ENCODE measurements at regions not wholly inside any gene's neighbourhood (a gene's known extent, or its start where the extent isn't known, plus 50 kb on each side); places are given as distances from the start of the nearest gene placed in this dataset.
A peak's percentile ranks its signal among the peaks of the same experiment; 100 is the strongest.

DNA sequence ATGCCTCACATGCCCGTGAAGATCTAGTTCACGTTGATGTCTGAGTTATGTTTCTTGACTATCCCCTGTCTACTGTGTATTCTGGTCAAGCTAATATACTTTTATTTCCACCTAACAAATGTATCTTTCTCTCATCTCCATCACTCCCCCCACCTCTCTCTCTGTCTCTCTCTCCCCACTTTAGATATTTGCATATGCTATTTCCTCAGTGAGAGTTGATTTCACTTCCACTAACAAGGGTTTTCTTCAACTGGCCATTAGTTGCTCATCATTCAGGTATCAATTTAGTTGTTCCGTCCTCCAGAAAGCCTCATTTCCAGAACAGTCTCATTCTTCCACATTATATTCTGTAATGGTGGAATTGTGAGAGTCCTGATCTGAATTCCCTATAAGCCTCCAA is 1777.8 kb upstream of the TENM3 start:
- no peak for DNase-seq

- no peak for DNase-seq
These were observed 1760.2 kb upstream of the TENM3 start for GRCh38 chr4:180483036-180483435.

DNA sequence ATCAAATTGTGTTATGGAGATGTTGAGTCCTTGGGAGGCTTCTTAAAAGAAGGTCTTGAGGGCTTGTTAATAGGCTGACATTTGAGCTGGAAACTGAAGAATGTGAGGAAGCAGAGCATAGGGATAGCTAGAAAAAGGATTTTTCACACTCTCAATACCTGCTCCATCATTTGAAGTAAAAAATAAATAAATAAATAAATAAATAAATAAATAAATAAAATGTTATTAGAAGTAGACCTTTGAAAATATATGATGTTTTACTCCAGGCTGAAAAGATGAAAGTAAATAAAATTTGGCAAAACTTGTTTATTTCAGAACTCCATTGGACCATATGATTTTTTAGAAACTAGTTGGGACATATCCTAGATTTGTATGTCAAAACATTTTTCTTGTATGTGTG is 1757.8 kb upstream of the TENM3 start:
- no peak for DNase-seq

DNA sequence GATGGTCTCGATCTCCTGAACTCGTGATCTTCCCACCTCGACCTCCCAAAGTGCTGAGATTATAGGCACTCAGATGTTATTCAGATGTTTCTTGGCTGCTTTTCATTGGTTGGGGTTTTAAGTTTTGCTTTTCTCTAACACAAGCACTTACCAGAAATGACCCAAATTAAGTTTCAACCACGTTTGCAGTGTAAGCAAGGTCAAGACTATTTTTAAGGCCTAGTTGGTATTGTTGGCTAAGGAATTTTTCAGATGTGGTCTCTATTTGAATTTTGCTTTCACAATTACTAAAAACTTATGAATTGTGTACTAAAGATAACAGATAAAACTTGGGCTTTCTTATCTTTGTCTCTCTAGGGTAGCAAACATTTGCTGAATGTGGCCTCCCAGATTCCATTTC is 1756.9 kb upstream of the TENM3 start:
- DNase-seq = no peak

DNA sequence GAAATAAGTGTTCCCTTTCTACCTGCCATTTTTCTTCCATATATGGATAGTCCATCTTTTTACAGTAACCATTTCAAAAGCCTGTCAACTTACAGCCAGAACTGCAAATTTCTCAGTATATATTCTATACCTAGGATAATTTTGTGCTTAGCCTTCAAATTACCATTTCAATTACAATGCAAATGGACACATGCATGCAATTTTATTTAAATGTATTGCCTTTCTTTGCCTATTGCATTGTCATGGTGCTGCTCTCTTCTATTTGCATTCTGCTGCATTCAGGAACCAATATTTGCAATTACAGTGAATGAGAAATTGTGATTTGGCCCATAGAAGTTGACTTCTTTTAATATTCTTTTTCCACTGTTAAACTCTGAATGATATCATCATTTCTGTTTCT is 1753.4 kb upstream of the TENM3 start:
- DNase-seq = no peak

DNA sequence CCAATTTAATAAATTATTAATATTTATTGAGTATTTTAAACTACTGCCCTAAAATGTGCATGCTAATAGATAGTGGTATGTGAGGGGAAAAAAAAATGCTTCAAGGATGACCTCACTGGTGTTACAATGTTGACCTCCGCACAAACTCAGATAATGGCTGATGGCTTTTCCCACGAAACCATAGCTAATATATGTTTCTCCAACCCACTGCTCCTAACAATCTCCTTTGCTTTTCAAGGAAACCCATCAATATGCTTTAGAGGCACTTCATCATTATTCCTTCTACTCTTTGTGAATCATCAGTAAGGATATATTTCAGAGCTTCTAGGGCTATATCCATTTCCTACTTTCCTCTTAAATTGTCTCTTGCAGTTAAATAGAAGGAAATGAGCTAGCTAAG is 1752.0 kb upstream of the TENM3 start:
- DNase-seq = no peak

GRCh38 chr4:180493299-180493698 is 1749.9 kb upstream of the TENM3 start:
- no peak for DNase-seq

- DNase-seq = no peak
These were observed 1743.0 kb upstream of the TENM3 start for GRCh38 chr4:180500154-180500553.

DNA sequence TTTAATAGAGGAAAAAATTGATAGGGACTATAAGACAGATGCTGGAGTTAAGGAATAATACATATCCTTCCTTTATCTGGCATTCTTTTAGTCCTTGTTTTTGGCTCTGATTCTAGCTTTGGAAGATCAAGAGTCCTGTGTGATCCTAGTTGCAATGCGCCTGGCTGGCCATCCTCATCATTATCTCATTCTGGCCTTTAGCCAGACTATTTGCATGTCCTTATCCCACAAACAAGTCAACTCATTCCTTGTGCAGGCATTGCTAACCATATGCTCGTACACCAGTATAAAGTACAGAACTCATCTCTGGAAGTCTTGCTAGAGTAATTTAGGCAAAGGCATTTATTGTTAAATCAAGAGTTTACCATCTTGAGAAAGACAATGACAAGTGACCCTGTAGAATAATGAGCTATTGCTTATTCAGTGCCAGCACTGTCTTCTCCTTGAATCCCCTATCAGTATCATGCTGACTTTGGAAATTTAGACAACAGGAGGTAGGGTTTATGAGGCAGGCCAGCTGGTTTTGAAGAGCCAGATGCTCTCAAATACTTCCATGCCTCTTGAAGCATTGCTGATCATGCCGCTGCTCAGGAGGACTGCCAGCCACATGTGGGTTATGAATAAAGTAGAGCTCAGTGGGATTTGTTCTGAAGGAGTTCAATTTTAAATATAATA is 1730.3 kb upstream of the TENM3 start:
- DNase-seq = no peak

DNA sequence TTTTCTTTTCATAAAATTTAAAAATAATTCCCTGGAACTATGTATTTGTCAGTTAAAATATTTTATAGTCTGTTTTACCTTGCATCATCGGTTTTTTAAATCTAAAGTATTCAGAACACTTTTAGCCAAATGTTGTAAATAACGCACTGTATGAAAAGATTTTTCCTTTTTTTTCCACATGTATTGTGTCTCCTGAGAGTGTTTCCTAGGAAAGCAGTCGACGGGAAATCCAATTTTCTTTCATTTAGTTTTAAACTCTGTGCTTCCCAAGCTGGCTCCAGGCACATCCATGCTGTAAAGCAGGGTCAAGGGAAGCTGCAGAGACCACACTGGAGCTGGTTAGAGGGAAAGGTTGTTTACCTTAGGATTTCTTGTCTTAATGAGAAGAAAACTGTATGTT is 1724.3 kb upstream of the TENM3 start:
- no peak for DNase-seq

GRCh38 chr4:180521181-180521580 is 1722.0 kb upstream of the TENM3 start:
- DNase-seq = no peak

DNA sequence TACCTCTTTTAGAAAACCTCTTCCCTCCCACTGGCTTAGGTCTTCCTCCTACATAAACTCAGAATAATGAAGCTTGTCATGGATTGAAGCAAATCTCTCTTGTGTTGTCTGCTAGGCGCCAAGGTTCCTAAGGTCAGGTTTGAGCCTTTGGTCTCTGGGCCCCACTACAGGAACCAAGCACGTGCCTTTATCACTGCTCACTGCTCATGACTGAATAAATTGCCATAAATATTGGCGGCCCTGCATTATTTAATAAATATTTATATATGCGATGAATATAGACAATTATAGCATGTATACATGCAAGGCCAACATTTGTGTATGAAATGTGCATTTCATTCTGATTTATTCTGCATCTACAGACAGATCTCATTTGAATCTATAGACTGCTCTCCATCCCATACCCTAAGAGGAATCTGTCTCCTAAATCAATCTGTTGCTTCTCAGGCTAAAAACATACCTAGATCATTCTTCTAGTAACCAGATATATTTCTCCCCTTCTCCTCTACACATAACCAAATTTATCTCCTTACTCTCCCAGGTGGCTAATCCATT is 1717.6 kb upstream of the TENM3 start:
- DNase-seq = no peak

GRCh38 chr4:180528003-180528402 is 1715.2 kb upstream of the TENM3 start:
- no peak for DNase-seq

DNA sequence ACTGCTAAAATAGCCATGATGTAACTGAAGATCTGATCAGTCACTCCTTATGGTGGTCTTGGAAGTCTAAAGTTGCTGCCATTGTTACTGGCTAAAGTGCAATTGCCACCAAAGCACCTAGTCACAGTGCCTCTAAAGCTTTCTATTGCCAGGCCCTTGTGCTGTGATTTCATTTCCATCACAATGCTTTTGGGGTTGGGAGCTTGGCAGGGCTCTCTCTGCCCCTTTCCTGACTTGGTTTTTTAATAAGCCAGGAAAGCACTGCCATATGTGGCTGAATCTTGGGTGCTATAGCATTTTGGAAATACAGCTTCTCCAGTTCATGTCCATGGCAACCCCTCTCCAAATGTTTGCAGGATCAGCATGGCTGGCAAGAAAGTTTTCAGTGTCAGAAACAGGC is 1712.4 kb upstream of the TENM3 start:
- DNase-seq = no peak

- DNase-seq = no peak
These were observed 1710.5 kb upstream of the TENM3 start for GRCh38 chr4:180532691-180533090.

GRCh38 chr4:180538384-180539057 is 1704.7 kb upstream of the TENM3 start:
- no peak for DNase-seq

GRCh38 chr4:180539284-180539683 is 1703.9 kb upstream of the TENM3 start:
- DNase-seq = no peak

GRCh38 chr4:180541678-180542077 is 1701.5 kb upstream of the TENM3 start:
- no peak for DNase-seq

- no peak for DNase-seq
These were observed 1700.6 kb upstream of the TENM3 start for GRCh38 chr4:180542445-180543100.

- no peak for DNase-seq
These were observed 1693.1 kb upstream of the TENM3 start for GRCh38 chr4:180550106-180550505.

GRCh38 chr4:180557348-180557747 is 1685.9 kb upstream of the TENM3 start:
- DNase-seq = no peak

DNA sequence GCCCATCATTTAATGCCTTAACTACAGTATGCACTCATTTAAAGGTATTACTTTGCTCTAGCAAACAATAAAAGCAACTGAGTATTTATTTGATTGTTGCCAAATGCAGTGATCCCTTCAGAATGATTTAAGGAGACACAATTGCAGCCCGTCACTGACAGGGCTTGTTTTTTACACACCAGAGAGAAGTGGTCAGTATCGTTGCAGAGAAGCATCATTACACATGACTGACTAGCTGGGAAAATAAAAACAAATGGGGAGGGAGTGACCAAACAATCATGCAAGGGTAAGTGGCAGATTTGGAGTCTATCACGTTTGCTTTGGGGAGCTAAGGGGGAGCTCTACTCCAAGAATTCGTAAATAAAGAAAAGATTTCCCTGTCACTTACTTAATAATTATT is 1685.3 kb upstream of the TENM3 start:
- no peak for DNase-seq

GRCh38 chr4:180558427-180558826 is 1684.8 kb upstream of the TENM3 start:
- no peak for DNase-seq

GRCh38 chr4:180560896-180561295 is 1682.3 kb upstream of the TENM3 start:
- peak; percentile 28 for DNase-seq
